ENCODE measurements at regions not wholly inside any gene's neighbourhood (a gene's known extent, or its start where the extent isn't known, plus 50 kb on each side); places are given as distances from the start of the nearest gene placed in this dataset.
"Not testable (repeated sequence)": the region's sequence is repeated elsewhere in the genome, so short reads cannot be mapped to it uniquely, and the experiment has no call there.

GRCh38 chr11:25769287-25769686 is 562.6 kb upstream of the ANO3 start:
- peak; percentile 46 for DNase-seq (ENCODE audit: low read depth)

DNA sequence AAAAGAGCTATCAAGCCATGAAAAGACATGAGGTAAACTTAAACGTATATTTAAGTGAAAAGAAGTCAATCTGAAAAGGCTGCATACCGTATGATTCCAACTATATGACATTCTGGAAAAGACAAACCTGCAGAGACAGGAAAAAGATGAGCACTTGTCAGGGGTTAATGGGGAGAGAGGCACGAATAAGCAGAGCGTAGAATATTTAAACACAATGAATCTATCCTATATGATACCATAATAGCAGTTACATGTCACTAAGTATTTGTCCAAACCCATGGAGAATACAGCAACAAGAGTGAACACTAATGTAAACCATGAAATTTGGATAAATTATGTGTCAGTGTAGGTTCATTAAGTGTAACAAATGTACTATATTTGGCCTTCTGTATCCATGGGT is 560.3 kb upstream of the ANO3 start:
- no peak for DNase-seq (ENCODE audit: low read depth)

DNA sequence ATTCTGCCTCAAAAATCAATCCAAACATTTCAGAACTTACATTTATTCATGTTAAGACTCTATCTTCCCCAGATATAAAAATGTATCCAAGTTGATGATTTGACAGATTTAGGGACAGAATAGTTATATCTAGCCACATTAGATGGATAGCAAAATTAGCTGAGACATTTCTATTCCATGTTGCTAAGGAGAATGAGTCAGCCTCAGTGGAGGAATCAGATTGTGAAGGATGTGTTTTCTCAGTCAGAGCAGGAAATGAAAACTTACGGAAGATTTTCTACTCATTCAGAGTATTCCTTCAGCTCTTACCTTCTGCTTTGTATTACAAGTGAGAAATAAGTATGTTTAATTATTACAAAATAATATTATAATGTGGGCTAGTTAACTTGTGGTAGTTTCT is 556.3 kb upstream of the ANO3 start:
- DNase-seq (ENCODE audit: low read depth): peak; percentile 8

DNA sequence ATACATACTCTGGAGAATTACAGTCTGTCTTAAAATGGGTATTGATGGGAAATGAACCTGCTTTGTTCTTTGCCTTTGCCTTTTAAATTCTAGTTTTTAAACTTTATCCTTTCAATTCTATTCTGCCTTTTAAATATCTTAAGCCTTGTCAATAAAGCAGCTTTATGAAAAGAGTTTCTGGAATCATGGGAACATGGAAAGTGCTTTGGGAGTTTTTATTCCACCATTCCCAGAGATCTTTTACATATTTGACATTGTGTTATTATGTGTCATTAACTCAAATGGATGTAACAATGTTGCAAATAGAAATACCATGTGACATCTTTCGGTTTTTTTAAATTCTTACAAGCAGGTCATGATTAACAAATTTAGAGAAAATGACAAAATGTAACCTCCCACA is 555.7 kb upstream of the ANO3 start:
- DNase-seq (ENCODE audit: low read depth): no peak

GRCh38 chr11:25777343-25777742 is 554.6 kb upstream of the ANO3 start:
- DNase-seq (ENCODE audit: low read depth): peak; percentile 6

- no peak for DNase-seq (ENCODE audit: low read depth)
Observed at GRCh38 chr11:25779033-25779432, 552.9 kb upstream of the ANO3 start.

GRCh38 chr11:25787416-25787815 is 544.5 kb upstream of the ANO3 start:
- DNase-seq (ENCODE audit: low read depth): no peak

- DNase-seq (ENCODE audit: low read depth): no peak
Observed at GRCh38 chr11:25790396-25790795, 541.5 kb upstream of the ANO3 start.

DNA sequence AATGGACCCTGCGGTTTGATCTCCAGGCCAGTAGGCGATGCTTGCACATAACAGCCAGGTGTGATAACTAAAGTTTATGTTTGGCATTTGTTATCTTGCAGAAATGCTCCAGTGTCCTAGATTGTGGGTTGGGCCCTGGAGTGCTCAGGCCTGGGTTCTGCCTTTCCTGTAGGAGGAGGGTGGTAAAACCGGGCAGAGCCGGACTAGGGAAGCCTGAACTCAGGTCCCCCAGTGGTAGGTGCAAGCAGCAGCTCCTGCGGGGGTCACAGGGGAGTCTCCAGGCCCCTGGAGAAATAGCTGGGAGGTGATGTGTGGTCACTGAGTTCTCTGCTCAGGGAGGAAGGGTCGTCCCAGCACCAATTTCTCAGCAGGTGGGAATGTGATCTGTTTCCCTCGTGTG is 538.3 kb upstream of the ANO3 start:
- no peak for DNase-seq (ENCODE audit: low read depth)

GRCh38 chr11:25794804-25795203 is 537.1 kb upstream of the ANO3 start:
- DNase-seq (ENCODE audit: low read depth): no peak

DNA sequence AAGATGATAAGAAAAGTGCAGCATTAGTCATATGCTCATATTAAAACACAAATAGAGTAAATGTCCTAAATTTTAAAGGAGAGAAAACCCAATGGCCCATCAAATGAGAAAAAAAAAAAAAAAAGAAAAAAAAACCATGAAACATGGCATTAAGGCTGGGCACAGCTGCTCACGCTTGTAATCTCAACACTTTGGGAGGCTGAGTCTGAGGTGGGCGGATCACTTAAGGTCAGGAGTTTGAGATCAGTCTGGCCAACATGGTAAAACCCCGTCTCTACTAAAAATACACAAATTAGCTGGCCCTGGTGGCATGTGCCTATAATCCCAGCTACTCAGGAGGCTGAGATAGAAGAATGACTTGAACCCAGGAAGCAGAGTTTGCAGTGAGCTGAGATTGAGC is 515.5 kb upstream of the ANO3 start:
- no peak for DNase-seq (ENCODE audit: low read depth)

DNA sequence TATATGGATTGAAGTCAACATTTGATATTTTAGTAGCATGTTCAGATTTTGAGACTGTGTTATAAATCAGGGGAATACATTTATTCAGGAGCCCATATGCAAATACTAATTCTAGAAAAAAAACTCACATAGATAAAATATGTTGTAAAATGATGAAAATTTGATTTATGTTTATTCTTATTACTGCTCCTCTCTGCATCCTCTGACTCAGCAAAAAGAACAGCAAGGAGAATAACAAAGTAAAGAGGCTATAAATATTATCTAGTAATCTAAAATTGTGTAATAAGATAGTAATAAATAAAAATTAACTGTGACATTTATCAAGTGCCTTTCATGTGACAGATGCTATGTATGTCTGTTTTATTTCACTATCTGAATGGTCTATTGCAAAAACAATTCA is 507.2 kb upstream of the ANO3 start:
- DNase-seq (ENCODE audit: low read depth): no peak

DNA sequence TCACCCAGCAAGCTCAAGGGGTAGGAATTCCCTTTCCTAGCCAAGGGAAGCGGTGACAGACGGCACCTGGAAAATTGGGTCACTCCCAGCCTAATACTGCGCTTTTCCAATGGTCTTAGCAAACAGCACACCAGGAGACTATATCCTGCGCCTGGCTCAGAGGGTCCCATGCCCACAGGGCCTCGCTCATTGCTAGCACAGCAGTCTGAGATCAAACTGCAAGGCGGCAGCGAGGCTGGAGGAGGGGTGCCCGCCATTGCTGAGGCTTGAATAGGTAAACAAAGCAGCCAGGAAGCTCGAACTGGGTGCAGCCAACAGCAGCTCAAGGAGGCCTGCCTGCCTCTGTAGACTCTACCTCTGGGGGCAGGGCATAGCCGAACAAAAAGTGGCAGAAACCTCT is 500.4 kb upstream of the ANO3 start:
- DNase-seq (ENCODE audit: low read depth): not testable (repeated sequence)

DNA sequence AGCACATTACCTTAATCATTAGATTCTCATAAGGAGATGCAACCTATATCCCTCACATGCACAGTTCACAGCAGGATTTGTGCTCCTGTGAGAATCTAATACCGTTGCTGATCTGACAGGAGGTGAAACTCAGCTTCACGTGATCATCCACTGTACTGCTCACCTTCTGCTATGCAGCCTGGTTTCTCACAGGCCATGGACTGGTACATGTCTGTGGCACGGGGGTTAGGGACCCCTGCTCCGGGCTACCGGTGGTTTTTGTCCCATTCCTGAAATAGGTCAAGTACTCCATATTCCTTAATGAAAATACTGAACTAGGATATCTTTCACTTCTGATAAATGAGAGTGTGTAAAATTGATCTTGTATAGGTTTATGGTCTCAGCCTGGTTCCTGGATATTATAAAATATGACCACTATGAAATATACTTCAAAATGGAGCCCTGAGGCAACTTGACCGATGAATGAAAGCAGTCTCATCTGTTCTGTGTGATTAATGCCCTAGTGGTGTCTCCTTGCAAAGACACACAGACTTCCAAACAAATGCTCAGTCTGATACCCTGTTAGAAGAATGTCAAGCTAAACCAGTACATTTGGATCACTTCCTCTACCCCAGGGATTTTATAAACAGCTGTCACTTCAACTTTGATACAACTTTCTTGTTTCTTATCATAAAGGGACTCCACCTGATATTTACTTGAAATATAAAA is 492.9 kb upstream of the ANO3 start:
- no peak for DNase-seq (ENCODE audit: low read depth)

- DNase-seq (ENCODE audit: low read depth): no peak
Observed at GRCh38 chr11:25844811-25845210, 487.1 kb upstream of the ANO3 start.

- no peak for DNase-seq (ENCODE audit: low read depth)
Observed at GRCh38 chr11:25855916-25856315, 476.0 kb upstream of the ANO3 start.

DNA sequence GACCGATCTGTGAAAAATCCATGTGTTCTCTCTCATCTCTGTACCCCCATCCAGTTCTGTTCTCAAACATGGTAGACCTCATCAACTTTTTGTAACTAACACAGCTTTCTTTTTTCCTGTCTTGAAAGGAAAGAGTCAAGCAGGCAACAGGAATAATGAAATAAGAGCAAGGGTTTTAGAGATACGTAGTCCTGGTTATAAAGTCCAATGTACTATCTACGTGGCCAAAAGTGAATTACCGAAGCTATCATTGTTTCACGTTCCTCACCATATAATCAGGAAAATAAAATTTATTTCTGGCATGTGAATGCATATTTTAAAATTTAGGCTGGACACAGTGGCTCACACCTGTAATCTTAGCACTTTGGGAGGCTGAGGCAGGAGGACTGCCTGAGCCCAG is 472.2 kb upstream of the ANO3 start:
- DNase-seq (ENCODE audit: low read depth): no peak

- peak; percentile 34 for DNase-seq (ENCODE audit: low read depth)
Observed at GRCh38 chr11:25860677-25861450, 471.1 kb upstream of the ANO3 start.

DNA sequence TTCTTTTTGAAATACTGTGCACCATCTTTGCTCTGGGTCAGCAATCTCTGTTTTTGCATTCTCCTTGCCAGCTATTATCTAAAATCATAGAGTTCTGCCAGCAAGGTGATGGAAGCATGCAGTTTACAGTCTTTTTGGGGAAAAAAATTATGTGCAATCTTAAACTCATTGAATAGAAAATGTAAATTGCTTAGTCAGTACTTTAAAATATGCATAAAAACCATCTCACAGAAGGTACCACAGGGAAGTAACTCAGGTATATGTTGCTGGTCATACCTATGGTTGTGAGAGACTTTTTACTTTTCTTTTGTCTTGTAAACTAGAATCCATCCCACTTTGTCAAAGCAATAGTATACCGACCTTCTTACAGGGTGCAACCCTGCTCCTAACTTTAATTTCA is 469.8 kb upstream of the ANO3 start:
- DNase-seq (ENCODE audit: low read depth): no peak

DNA sequence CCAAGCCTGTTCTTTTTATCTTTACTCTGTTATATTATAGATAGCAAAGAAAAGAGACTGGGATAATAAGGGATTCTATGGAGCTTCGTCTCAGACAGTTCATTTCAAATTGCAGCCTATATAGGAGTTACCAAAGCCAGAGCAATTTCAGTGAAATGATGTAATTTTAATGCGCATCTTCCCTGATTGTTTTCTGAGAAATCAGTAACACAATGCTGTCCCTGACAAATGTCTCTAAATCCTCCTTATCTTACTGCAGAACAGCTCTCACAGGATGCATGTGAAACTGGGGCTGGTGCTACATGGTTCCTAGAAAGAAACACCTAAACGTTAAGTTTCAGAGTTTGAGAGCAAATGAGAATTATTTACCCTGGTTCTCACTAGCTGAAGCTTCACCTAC is 467.9 kb upstream of the ANO3 start:
- DNase-seq (ENCODE audit: low read depth): no peak

GRCh38 chr11:25876456-25876965 is 455.4 kb upstream of the ANO3 start:
- DNase-seq (ENCODE audit: low read depth): no peak

- no peak for DNase-seq (ENCODE audit: low read depth)
Observed at GRCh38 chr11:25886036-25886435, 445.9 kb upstream of the ANO3 start.

DNA sequence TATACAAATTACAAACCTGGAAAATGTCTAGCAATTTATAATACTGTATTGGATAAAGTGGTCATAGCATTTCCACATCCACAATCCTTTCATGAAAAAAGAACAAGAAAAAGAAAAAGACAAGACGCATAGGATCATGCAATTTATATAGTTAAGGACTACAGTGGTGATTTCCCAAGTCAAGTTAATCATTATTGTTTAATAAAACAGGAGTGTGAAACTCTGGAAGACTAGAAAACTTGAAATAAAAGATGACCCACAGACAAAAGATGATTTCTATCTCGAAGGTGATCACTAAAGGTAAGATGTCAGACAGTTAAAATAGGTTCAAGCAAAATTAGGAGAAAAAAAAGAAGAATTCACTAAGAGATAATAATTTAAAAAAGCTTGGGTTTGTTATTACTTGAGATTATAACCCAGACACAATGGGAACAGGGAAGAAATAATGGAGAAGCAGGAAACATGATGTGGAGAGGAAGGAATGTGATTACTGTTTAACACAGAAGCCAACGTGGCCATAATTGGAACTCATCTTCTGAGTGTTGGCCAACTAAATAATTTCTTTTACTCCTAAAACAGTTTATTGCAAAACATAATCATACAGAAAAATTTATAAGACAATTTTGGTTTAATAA is 441.2 kb upstream of the ANO3 start:
- no peak for DNase-seq (ENCODE audit: low read depth)

Measured in iris pigment epithelial cell (primary cell).